ENCODE measurements at regions not wholly inside any gene's neighbourhood (a gene's known extent, or its start where the extent isn't known, plus 50 kb on each side); places are given as distances from the start of the nearest gene placed in this dataset.

DNA sequence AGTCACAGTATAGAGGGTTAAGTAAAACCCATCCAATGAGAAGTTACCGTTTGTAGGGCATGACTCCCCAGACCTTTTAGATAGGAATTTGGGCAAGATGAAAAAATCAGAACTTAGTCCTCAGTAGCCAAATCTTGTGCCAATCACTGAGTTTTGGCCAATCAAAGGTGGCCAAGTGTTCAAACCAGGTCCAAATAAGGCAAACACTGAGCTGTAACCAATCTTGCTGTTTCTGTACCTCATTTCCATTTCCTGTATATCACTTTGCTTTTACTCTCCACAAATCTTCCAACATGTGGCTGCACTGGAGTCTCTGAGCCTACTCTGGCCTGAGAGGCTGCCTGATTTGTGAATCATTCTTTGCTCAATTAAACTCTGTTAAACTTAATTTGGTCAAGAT, 81.8 kb upstream of the GPR6 start:
- WGBS, 2 donors: 57 to 58% methylated on average over 1 of the region's 1 CpG

DNA sequence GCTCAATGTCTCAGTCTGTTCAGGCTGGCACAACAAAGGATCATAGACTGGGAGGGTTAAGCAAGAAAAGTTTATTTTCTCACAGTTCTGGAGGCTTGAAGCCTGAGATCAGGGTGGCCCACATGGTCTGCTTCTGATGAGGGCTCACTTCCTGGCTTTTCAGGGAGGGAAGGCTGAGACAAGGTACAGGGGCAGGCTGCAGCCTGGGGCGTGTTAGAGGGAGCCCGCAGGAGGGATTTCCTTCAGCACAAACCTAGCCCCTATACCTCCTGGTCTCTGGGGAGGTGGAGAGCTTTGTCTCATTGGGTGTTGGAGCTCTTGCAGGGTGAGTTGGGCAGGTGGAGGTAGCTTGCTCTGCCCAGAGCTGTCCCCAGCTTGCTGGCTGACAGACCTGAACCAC, 81.1 kb upstream of the GPR6 start:
- TF ChIP-seq, protein P1, sequence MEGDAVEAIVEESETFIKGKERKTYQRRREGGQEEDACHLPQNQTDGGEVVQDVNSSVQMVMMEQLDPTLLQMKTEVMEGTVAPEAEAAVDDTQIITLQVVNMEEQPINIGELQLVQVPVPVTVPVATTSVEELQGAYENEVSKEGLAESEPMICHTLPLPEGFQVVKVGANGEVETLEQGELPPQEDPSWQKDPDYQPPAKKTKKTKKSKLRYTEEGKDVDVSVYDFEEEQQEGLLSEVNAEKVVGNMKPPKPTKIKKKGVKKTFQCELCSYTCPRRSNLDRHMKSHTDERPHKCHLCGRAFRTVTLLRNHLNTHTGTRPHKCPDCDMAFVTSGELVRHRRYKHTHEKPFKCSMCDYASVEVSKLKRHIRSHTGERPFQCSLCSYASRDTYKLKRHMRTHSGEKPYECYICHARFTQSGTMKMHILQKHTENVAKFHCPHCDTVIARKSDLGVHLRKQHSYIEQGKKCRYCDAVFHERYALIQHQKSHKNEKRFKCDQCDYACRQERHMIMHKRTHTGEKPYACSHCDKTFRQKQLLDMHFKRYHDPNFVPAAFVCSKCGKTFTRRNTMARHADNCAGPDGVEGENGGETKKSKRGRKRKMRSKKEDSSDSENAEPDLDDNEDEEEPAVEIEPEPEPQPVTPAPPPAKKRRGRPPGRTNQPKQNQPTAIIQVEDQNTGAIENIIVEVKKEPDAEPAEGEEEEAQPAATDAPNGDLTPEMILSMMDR (IDR thresholded peaks at IDR 0.05): no peak
- TF ChIP-seq POLR2A (IDR thresholded peaks at IDR 0.05): no peak
- Histone ChIP-seq H3K27ac (no peak overlapping the region), H3K36me3 (ENCODE audit: low read depth, missing control alignments) (no peaks in the 10 kb centered on the region), H3K27me3 (no peaks in the 10 kb centered on the region), H3K9me3 (no peaks in the 10 kb centered on the region), H3K4me3 (no peak overlapping the region), H3K4me1 (peaks cover 3% of the 10 kb centered on the region)
- intact Hi-C loops (cut with DNase I; ENCODE audit: low total_unique reads): no loop called here
- no peak for DNase-seq
- 82 to 89% methylated on average over 2 of the region's 2 CpGs for whole genome bisulfite sequencing, 2 donors

More for the DNA sequence above, 81.8 kb upstream of the GPR6 start:
- Histone ChIP-seq H3K4me3 (no peak overlapping the region), H3K4me1 (peaks cover 3% of the 10 kb centered on the region), H3K9me3 (no peaks in the 10 kb centered on the region), H3K27me3 (no peaks in the 10 kb centered on the region), H3K27ac (no peak overlapping the region), H3K36me3 (ENCODE audit: low read depth, missing control alignments) (no peaks in the 10 kb centered on the region)
- intact Hi-C loops (cut with DNase I; ENCODE audit: low total_unique reads): no loop called here
- no peak for DNase-seq
- TF ChIP-seq POLR2A (IDR thresholded peaks at IDR 0.05): no peak
- TF ChIP-seq, protein P1 (IDR thresholded peaks at IDR 0.05): no peak

DNA sequence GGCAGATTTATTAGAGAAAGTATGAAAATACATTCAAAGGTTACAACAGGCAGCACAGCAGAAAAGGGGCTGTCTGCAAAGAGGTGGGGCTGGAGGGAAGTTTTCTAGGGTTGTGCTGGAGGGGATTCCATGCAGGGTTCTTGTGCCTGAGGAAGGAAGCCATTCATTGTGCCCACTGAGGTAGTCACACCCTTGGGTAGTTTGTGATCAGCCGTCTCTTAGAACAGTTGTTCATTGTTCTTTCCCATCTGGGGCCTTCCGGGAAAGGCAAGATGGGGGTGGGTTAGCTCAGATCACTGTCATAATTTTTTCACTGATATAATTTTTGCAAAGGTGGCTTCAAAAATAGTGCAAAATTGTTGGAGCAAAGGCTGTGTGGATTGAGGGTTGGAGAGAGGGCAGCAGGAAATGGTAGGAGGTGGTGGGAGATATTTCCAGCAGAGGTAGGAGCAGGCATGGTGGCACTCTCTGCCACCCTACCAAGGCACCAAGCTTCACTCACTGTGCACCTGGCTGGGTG, 80.5 kb upstream of the GPR6 start:
- intact Hi-C loops (cut with DNase I; ENCODE audit: low total_unique reads): no loop called here
- no peak for DNase-seq
- WGBS, 2 donors: 76 to 83% methylated on average over 2 of the region's 2 CpGs
- TF ChIP-seq, protein P1 (IDR thresholded peaks at IDR 0.05): no peak
- no peak for TF ChIP-seq POLR2A (IDR thresholded peaks at IDR 0.05)
- Histone ChIP-seq H3K36me3 (ENCODE audit: low read depth, missing control alignments) (no peaks in the 10 kb centered on the region), H3K9me3 (no peaks in the 10 kb centered on the region), H3K27me3 (no peaks in the 10 kb centered on the region), H3K4me3 (no peak overlapping the region), H3K27ac (no peak overlapping the region), H3K4me1 (peaks cover 2% of the 10 kb centered on the region)

DNA sequence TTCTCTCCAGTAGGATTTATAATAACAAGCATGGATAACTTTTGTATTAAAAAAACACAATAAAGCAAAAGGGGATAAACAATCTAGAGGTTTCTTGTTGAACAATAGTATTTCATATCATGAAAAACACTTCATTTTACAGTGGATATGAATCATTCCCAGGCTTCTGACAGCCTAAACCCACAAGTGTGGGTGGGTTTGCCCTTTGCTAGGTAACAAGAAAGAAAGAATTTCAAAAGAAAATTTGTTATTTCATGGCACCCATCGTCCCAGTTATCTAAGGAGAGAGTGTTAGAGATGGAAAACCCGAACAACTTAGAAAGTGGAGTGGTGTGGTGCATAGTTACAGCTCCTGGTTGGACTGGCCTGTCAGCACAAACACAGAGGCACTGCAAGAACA, 76.1 kb upstream of the GPR6 start:
- H3K9me3 ChIP-seq: no peaks in the 10 kb centered on the region

DNA sequence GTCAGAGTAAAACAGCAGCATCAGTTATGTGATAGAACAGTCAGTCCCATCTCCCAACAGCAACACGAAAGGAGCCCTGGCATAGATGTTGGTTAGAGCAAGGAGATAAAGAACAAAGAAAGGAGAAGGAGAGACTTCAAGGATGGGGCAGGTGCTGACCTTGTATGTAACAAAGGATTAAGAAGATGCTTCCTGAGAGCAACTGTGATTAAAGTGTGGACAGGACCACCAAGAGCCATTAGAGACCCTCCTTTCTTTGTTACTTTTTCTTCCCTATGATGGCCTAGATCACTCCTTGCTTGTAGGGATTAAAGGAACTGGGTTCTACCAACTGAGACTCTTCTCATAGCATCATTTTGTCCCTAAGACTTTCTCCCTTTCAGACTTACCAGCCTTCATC, 75.2 kb upstream of the GPR6 start:
- intact Hi-C loops (cut with DNase I; ENCODE audit: low total_unique reads): no loop called here
- DNase-seq: no peak

More for the DNA sequence above, 76.1 kb upstream of the GPR6 start:
- TF ChIP-seq, protein P1 (IDR thresholded peaks at IDR 0.05): no peak
- TF ChIP-seq POLR2A (IDR thresholded peaks at IDR 0.05): no peak
- no peak overlapping the region for H3K27ac ChIP-seq
- DNase-seq: no peak
- whole genome bisulfite sequencing, 2 donors: 75 to 79% methylated on average over 2 of the region's 2 CpGs
- intact Hi-C loops (cut with DNase I; ENCODE audit: low total_unique reads): no loop called here
- H3K36me3 ChIP-seq (ENCODE audit: low read depth, missing control alignments): no peaks in the 10 kb centered on the region
- H3K4me1 ChIP-seq: no peaks in the 10 kb centered on the region
- no peaks in the 10 kb centered on the region for H3K27me3 ChIP-seq
- no peak overlapping the region for H3K4me3 ChIP-seq

More for the DNA sequence above, 75.2 kb upstream of the GPR6 start:
- no peaks in the 10 kb centered on the region for H3K9me3 ChIP-seq
- 53 to 61% methylated on average over 1 of the region's 1 CpG for WGBS, 2 donors
- no peak overlapping the region for H3K4me3 ChIP-seq
- H3K27me3 ChIP-seq: no peaks in the 10 kb centered on the region
- H3K36me3 ChIP-seq (ENCODE audit: low read depth, missing control alignments): no peaks in the 10 kb centered on the region
- no peak overlapping the region for H3K27ac ChIP-seq
- no peaks in the 10 kb centered on the region for H3K4me1 ChIP-seq
- TF ChIP-seq, protein P1 (IDR thresholded peaks at IDR 0.05): no peak
- no peak for TF ChIP-seq POLR2A (IDR thresholded peaks at IDR 0.05)

Measured in testis (tissue), 2 donors.